A673 (cell line): ENCODE measurements at regions not wholly inside any gene's neighbourhood (a gene's known extent, or its start where the extent isn't known, plus 50 kb on each side); places are given as distances from the start of the nearest gene placed in this dataset.

Experiments
- BruUV-seq: library from RNA; stranded (reverse); fragments of 400-500 nt; replicated peaks from 2 replicates; lab custom pipeline; 2021; lab: Mats Ljungman, UMichigan
- CTCF ChIA-PET: fragments of 300-600 bp; sonication (Branson Sonifier 250); formaldehyde crosslinking; loops from one replicate; lab custom pipeline; 2022; ENCODE audit warnings: antibody characterized with exemption; lab: Charles Lee
- POLR2A ChIA-PET: fragments of 300-600 bp; sonication (Branson Sonifier 250); formaldehyde crosslinking; loops from one replicate; lab custom pipeline; 2022; ENCODE audit warnings: antibody characterized with exemption; ENCODE audit not compliant: low non-redundant PET; lab: Charles Lee
- DNase-seq: peaks from one replicate; pipeline ENCODE4 v3.0.0-alpha.2; 2015; ENCODE audit warnings: low spot score
- H3K27ac ChIP-seq: fragments of 200-600 bp; sonication (generic); 2 replicates; pipeline ENCODE4 v1.5.1; 2016; ENCODE audit warnings: mixed run types, low read depth, mild to moderate bottlenecking, mixed read lengths, antibody characterized with exemption, low read length; ENCODE audit not compliant: poor library complexity, severe bottlenecking
- H3K27me3 ChIP-seq: fragments of 200-600 bp; sonication (generic); replicated peaks from 2 replicates; pipeline ENCODE4 v1.6.1; 2017; ENCODE audit warnings: mixed run types, low read depth, mild to moderate bottlenecking, mixed read lengths, antibody characterized with exemption, low read length; ENCODE audit not compliant: insufficient read depth, poor library complexity
- H3K36me3 ChIP-seq: fragments of 200-600 bp; sonication (generic); 2 replicates; pipeline ENCODE4 v1.6.1; 2016; ENCODE audit warnings: mixed run types, mild to moderate bottlenecking, mixed read lengths, antibody characterized with exemption, low read length; ENCODE audit not compliant: insufficient read depth, poor library complexity, severe bottlenecking
- H3K4me1 ChIP-seq: fragments of 200-600 bp; sonication (generic); 2 replicates; pipeline ENCODE4 v1.6.1; 2017; ENCODE audit warnings: mixed run types, mild to moderate bottlenecking, mixed read lengths, antibody characterized with exemption, low read length; ENCODE audit not compliant: insufficient read depth, poor library complexity, severe bottlenecking
- H3K4me3 ChIP-seq: fragments of 200-600 bp; sonication (generic); 2 replicates; pipeline ENCODE4 v1.5.1; 2016; ENCODE audit warnings: low read depth, mixed run types, mild to moderate bottlenecking, mixed read lengths, low read length; ENCODE audit not compliant: poor library complexity, severe bottlenecking
- H3K9me3 ChIP-seq: fragments of 200-600 bp; sonication (generic); 2 replicates; pipeline ENCODE4 v1.6.1; 2016; ENCODE audit warnings: mixed run types, low read depth, mild to moderate bottlenecking, mixed read lengths, antibody characterized with exemption, low read length; ENCODE audit not compliant: poor library complexity, severe bottlenecking
- EZH2 ChIP-seq: fragments of 200-600 bp; sonication (generic); IDR thresholded peaks from 2 replicates; pipeline ENCODE4 v1.6.1; 2017; ENCODE audit warnings: borderline replicate concordance, low read depth, mild to moderate bottlenecking, mixed read lengths, antibody characterized with exemption, low read length; ENCODE audit not compliant: poor library complexity, severe bottlenecking
- intact Hi-C: fragments of 100-400 bp; cut with micrococcal nuclease; formaldehyde crosslinking; loops from one replicate; pipeline ENCODE4 v1.10.0; 2022; ENCODE audit not compliant: unreplicated experiment
- TF ChIP-seq, protein P1 (sequence below): fragments of 300-800, 200-600 bp; sonication (generic); conservative IDR thresholded peaks from 2 replicates; pipeline ENCODE4 v1.5.1; 2017; ENCODE audit warnings: low read depth, mild to moderate bottlenecking, antibody characterized with exemption, low read length, moderate library complexity, mixed read lengths

DNA sequence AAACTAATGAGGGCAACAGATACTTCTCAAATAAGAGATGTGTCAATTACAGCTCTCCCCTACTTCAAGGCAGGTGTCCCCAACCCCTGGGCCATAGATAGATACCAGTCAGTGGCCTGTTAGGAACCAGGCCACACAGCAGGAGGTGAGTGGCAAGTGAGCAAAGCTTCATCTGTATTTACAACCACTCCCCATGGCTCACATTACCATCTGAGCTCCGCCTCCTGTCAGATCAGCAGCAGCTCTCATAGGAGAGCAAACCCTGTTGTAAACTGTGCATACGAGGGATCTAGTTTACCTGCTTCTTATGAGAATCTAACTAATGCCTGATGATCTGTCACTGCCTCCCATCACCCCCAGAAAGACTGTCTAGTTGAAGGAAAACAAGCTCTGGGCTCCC, 422.1 kb downstream of the GJA1 start:
- H3K36me3 ChIP-seq, result no peaks in the 10 kb centered on the region
- H3K9me3 ChIP-seq, result peaks cover 3% of the 10 kb centered on the region
- BruUV-seq, result no TSS peak
- DNase-seq, result peak; percentile 27
- no peaks in the 10 kb centered on the region for H3K4me1 ChIP-seq
- intact Hi-C loops, result loop anchor here (10.0 kb wide), 1 partner anchor 437 kb away; no protein-coding TSS in a partner anchor
- TF ChIP-seq EZH2, result no peak
- TF ChIP-seq, protein P1, sequence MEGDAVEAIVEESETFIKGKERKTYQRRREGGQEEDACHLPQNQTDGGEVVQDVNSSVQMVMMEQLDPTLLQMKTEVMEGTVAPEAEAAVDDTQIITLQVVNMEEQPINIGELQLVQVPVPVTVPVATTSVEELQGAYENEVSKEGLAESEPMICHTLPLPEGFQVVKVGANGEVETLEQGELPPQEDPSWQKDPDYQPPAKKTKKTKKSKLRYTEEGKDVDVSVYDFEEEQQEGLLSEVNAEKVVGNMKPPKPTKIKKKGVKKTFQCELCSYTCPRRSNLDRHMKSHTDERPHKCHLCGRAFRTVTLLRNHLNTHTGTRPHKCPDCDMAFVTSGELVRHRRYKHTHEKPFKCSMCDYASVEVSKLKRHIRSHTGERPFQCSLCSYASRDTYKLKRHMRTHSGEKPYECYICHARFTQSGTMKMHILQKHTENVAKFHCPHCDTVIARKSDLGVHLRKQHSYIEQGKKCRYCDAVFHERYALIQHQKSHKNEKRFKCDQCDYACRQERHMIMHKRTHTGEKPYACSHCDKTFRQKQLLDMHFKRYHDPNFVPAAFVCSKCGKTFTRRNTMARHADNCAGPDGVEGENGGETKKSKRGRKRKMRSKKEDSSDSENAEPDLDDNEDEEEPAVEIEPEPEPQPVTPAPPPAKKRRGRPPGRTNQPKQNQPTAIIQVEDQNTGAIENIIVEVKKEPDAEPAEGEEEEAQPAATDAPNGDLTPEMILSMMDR, result no peak
- H3K4me3 ChIP-seq, result no peak overlapping the region
- ChIA-PET CTCF (no interaction called here), POLR2A (no interaction called here)
- H3K27me3 ChIP-seq, result no peaks in the 10 kb centered on the region
- H3K27ac ChIP-seq, result no peak overlapping the region

DNA sequence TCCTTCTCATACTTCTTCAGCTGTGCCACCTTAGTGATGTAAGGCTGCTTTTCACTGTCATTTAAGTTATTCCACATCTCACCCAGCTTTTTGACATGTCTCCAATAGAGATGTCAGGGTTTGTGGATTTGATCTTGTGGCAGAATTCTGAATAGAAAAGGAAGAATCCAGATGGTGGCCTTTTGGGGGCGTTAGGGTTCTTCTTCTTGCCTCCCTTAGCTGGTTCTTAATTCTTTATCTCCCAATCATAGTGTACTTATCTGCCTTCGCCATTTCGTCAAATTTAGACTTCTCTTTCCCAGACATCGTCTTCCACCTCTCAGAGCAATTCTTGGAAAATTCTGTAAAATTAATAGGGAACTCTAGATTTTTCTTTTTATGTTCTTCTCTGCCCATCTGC, 422.9 kb downstream of the GJA1 start:
- DNase-seq, result no peak
- Histone ChIP-seq H3K27ac (no peak overlapping the region), H3K4me1 (no peaks in the 10 kb centered on the region), H3K4me3 (no peak overlapping the region), H3K27me3 (no peaks in the 10 kb centered on the region), H3K36me3 (no peaks in the 10 kb centered on the region), H3K9me3 (peaks cover 3% of the 10 kb centered on the region)
- BruUV-seq, result no TSS peak
- ChIA-PET POLR2A (no interaction called here), CTCF (no interaction called here)
- TF ChIP-seq, protein P1, result 0 out of 2 replicates have a peak, but pooled peaks have one; percentile 11
- TF ChIP-seq EZH2, result no peak
- intact Hi-C loops, result loop anchor here (10.0 kb wide), 1 partner anchor 436 kb away; no protein-coding TSS in a partner anchor

DNA sequence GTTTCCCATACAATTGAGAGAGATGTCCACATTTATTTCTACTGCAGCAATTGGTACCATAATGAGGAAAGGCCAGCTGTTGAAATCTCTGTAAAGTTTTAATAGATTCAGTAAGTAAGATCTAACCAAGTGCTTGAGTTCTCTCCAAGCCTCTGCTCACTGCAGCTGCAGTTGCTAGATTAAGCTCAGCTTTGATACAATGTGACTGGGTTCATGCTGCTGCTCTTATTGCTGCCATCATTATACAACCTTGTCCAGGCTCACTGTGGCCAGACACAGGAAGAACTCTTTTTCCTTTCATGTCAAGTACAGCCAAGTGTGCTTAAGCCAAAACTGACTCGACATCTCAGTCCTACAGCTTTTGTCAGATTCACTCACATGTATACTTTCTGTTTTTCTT, 423.5 kb downstream of the GJA1 start:
- H3K4me1 ChIP-seq, result no peaks in the 10 kb centered on the region
- ChIA-PET POLR2A (no interaction called here), CTCF (no interaction called here)
- TF ChIP-seq, protein P1, result no peak
- no peak for TF ChIP-seq EZH2
- H3K36me3 ChIP-seq, result no peaks in the 10 kb centered on the region
- H3K9me3 ChIP-seq, result peaks cover 3% of the 10 kb centered on the region
- no TSS peak for BruUV-seq
- no peak for DNase-seq
- intact Hi-C loops, result loop anchor here (10.0 kb wide), 1 partner anchor 436 kb away; no protein-coding TSS in a partner anchor
- no peaks in the 10 kb centered on the region for H3K27me3 ChIP-seq
- no peak overlapping the region for H3K27ac ChIP-seq
- no peak overlapping the region for H3K4me3 ChIP-seq
